ENCODE measurements at regions not wholly inside any gene's neighbourhood (a gene's known extent, or its start where the extent isn't known, plus 50 kb on each side); places are given as distances from the start of the nearest gene placed in this dataset.

DNA sequence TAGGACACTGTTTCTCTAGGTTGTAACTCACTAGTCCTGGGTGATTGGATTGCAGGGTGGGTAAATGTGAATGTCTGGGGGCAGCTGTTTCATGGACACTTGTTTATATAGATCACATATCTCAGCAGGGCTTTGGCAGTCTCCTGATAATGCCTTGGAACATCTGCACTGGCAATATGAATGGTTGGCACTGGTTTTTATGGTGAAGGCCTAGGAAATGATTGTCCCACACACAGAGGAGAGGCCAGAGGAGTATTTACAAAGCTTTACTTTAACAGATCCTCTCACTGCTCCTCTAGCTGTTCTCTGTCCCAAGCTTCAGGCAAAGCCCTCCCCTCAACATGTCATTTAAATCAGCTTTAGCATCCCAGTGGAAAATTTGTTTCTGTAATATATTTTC is 171.3 kb upstream of the STEAP4 start:
- no peaks in the 10 kb centered on the region for H3K36me3 ChIP-seq (ENCODE audit: insufficient read depth)
- Mint-ChIP-seq H3K4me3 (no peak overlapping the region), H3K27me3 (ENCODE audit: insufficient read depth, low read depth, poor library complexity) (no peaks in the 10 kb centered on the region), H3K27ac (no peak overlapping the region), H3K4me1 (peaks cover 5% of the 10 kb centered on the region; the same call in 1 of the 3 replicates), H3K9me3 (no peaks in the 10 kb centered on the region), H3K36me3 (ENCODE audit: low read depth) (no peaks in the 10 kb centered on the region)
- no peak overlapping the region for H3K4me2 ChIP-seq
- TF ChIP-seq ZNF331 (CRISPR knock-in tag; IDR thresholded peaks at IDR 0.05; ENCODE audit: low read depth) (no peak), ZNF114 (CRISPR knock-in tag; IDR thresholded peaks at IDR 0.05) (no peak), STAT1 (IDR thresholded peaks at IDR 0.05; ENCODE audit: unreplicated experiment) (no peak), POLR2AphosphoS5 (IDR thresholded peaks at IDR 0.05; ENCODE audit: low read depth) (no peak), JUNB (IDR thresholded peaks at IDR 0.05; ENCODE audit: unreplicated experiment) (no peak), EZH2phosphoT487 (IDR thresholded peaks at IDR 0.05; ENCODE audit: unreplicated experiment) (no peak)
- TF ChIP-seq, protein P1, sequence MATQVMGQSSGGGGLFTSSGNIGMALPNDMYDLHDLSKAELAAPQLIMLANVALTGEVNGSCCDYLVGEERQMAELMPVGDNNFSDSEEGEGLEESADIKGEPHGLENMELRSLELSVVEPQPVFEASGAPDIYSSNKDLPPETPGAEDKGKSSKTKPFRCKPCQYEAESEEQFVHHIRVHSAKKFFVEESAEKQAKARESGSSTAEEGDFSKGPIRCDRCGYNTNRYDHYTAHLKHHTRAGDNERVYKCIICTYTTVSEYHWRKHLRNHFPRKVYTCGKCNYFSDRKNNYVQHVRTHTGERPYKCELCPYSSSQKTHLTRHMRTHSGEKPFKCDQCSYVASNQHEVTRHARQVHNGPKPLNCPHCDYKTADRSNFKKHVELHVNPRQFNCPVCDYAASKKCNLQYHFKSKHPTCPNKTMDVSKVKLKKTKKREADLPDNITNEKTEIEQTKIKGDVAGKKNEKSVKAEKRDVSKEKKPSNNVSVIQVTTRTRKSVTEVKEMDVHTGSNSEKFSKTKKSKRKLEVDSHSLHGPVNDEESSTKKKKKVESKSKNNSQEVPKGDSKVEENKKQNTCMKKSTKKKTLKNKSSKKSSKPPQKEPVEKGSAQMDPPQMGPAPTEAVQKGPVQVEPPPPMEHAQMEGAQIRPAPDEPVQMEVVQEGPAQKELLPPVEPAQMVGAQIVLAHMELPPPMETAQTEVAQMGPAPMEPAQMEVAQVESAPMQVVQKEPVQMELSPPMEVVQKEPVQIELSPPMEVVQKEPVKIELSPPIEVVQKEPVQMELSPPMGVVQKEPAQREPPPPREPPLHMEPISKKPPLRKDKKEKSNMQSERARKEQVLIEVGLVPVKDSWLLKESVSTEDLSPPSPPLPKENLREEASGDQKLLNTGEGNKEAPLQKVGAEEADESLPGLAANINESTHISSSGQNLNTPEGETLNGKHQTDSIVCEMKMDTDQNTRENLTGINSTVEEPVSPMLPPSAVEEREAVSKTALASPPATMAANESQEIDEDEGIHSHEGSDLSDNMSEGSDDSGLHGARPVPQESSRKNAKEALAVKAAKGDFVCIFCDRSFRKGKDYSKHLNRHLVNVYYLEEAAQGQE (IDR thresholded peaks at IDR 0.05; ENCODE audit: unreplicated experiment) = no peak
- TF ChIP-seq, protein P2, sequence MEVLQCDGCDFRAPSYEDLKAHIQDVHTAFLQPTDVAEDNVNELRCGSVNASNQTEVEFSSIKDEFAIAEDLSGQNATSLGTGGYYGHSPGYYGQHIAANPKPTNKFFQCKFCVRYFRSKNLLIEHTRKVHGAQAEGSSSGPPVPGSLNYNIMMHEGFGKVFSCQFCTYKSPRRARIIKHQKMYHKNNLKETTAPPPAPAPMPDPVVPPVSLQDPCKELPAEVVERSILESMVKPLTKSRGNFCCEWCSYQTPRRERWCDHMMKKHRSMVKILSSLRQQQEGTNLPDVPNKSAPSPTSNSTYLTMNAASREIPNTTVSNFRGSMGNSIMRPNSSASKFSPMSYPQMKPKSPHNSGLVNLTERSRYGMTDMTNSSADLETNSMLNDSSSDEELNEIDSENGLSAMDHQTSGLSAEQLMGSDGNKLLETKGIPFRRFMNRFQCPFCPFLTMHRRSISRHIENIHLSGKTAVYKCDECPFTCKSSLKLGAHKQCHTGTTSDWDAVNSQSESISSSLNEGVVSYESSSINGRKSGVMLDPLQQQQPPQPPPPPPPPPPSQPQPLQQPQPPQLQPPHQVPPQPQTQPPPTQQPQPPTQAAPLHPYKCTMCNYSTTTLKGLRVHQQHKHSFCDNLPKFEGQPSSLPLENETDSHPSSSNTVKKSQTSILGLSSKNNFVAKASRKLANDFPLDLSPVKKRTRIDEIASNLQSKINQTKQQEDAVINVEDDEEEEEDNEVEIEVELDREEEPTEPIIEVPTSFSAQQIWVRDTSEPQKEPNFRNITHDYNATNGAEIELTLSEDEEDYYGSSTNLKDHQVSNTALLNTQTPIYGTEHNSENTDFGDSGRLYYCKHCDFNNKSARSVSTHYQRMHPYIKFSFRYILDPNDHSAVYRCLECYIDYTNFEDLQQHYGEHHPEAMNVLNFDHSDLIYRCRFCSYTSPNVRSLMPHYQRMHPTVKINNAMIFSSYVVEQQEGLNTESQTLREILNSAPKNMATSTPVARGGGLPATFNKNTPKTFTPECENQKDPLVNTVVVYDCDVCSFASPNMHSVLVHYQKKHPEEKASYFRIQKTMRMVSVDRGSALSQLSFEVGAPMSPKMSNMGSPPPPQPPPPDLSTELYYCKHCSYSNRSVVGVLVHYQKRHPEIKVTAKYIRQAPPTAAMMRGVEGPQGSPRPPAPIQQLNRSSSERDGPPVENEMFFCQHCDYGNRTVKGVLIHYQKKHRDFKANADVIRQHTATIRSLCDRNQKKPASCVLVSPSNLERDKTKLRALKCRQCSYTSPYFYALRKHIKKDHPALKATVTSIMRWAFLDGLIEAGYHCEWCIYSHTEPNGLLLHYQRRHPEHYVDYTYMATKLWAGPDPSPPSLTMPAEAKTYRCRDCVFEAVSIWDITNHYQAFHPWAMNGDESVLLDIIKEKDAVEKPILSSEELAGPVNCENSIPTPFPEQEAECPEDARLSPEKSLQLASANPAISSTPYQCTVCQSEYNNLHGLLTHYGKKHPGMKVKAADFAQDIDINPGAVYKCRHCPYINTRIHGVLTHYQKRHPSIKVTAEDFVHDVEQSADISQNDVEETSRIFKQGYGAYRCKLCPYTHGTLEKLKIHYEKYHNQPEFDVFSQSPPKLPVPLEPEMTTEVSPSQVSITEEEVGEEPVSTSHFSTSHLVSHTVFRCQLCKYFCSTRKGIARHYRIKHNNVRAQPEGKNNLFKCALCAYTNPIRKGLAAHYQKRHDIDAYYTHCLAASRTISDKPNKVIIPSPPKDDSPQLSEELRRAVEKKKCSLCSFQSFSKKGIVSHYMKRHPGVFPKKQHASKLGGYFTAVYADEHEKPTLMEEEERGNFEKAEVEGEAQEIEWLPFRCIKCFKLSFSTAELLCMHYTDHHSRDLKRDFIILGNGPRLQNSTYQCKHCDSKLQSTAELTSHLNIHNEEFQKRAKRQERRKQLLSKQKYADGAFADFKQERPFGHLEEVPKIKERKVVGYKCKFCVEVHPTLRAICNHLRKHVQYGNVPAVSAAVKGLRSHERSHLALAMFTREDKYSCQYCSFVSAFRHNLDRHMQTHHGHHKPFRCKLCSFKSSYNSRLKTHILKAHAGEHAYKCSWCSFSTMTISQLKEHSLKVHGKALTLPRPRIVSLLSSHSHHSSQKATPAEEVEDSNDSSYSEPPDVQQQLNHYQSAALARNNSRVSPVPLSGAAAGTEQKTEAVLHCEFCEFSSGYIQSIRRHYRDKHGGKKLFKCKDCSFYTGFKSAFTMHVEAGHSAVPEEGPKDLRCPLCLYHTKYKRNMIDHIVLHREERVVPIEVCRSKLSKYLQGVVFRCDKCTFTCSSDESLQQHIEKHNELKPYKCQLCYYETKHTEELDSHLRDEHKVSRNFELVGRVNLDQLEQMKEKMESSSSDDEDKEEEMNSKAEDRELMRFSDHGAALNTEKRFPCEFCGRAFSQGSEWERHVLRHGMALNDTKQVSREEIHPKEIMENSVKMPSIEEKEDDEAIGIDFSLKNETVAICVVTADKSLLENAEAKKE (CRISPR knock-in tag; IDR thresholded peaks at IDR 0.05) = no peak
- TF ChIP-seq, protein P3, sequence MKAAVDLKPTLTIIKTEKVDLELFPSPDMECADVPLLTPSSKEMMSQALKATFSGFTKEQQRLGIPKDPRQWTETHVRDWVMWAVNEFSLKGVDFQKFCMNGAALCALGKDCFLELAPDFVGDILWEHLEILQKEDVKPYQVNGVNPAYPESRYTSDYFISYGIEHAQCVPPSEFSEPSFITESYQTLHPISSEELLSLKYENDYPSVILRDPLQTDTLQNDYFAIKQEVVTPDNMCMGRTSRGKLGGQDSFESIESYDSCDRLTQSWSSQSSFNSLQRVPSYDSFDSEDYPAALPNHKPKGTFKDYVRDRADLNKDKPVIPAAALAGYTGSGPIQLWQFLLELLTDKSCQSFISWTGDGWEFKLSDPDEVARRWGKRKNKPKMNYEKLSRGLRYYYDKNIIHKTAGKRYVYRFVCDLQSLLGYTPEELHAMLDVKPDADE (IDR thresholded peaks at IDR 0.05) = no peak
- TF ChIP-seq, protein P4, sequence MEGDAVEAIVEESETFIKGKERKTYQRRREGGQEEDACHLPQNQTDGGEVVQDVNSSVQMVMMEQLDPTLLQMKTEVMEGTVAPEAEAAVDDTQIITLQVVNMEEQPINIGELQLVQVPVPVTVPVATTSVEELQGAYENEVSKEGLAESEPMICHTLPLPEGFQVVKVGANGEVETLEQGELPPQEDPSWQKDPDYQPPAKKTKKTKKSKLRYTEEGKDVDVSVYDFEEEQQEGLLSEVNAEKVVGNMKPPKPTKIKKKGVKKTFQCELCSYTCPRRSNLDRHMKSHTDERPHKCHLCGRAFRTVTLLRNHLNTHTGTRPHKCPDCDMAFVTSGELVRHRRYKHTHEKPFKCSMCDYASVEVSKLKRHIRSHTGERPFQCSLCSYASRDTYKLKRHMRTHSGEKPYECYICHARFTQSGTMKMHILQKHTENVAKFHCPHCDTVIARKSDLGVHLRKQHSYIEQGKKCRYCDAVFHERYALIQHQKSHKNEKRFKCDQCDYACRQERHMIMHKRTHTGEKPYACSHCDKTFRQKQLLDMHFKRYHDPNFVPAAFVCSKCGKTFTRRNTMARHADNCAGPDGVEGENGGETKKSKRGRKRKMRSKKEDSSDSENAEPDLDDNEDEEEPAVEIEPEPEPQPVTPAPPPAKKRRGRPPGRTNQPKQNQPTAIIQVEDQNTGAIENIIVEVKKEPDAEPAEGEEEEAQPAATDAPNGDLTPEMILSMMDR (conservative IDR thresholded peaks at IDR 0.05; ENCODE audit: low read depth in 2 of 2) = no peak
- no peak overlapping the region for H2AFZ ChIP-seq
- ATAC-seq (no peak), DNase-seq (ENCODE audit: low spot score) (no peak)
- no peaks in the 10 kb centered on the region for H3K9me2 ChIP-seq (ENCODE audit: insufficient read depth)
- no peaks in the 10 kb centered on the region for H3F3A ChIP-seq (replicated peaks; ENCODE audit: low read depth)
- no peaks in the 10 kb centered on the region for H3K4me1 ChIP-seq (ENCODE audit: insufficient read depth)
- no peaks in the 10 kb centered on the region for H3K27me3 ChIP-seq (ENCODE audit: insufficient read depth)
- H3K4me3 ChIP-seq = no peak overlapping the region
- no peaks in the 10 kb centered on the region for H3K79me2 ChIP-seq (replicated peaks; ENCODE audit: insufficient read depth)
- H3K27ac ChIP-seq (ENCODE audit: low read depth) = no peak overlapping the region
- H4K20me1 ChIP-seq (replicated peaks; ENCODE audit: insufficient read depth) = no peaks in the 10 kb centered on the region
